Smooth muscle cell of the brain vasculature (primary cell): ENCODE measurements at regions not wholly inside any gene's neighbourhood (a gene's known extent, or its start where the extent isn't known, plus 50 kb on each side); places are given as distances from the start of the nearest gene placed in this dataset.
"Not testable (repeated sequence)": the region's sequence is repeated elsewhere in the genome, so short reads cannot be mapped to it uniquely, and the experiment has no call there.

Experiments used
- DNase-seq: peaks from one replicate; pipeline ENCODE4 v3.0.0-alpha.2; 2012; ENCODE audit warnings: low read depth, low spot score

- not testable (repeated sequence) for DNase-seq
Observed at GRCh38 chr15:59786466-59786865, 97.3 kb upstream of the BNIP2 start.

DNA sequence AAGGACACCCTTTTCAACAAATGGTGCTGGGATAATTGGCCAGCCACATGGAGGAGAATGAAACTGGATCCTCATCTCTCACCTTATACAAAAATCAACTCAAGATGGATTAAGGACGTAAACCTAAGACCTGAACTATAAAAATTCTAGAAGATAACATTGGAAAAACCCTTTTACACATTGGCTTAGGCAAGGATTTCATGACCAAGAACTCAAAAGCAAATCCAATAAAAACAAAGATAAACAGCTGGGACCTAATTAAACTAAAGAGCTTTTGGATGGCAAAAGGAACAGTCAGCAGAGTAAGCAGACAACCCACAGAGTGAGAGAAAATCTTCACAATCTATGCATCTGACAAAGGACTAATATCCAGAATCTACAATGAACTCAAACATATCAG lies 96.9 kb upstream of the BNIP2 start:
- not testable (repeated sequence) for DNase-seq

DNA sequence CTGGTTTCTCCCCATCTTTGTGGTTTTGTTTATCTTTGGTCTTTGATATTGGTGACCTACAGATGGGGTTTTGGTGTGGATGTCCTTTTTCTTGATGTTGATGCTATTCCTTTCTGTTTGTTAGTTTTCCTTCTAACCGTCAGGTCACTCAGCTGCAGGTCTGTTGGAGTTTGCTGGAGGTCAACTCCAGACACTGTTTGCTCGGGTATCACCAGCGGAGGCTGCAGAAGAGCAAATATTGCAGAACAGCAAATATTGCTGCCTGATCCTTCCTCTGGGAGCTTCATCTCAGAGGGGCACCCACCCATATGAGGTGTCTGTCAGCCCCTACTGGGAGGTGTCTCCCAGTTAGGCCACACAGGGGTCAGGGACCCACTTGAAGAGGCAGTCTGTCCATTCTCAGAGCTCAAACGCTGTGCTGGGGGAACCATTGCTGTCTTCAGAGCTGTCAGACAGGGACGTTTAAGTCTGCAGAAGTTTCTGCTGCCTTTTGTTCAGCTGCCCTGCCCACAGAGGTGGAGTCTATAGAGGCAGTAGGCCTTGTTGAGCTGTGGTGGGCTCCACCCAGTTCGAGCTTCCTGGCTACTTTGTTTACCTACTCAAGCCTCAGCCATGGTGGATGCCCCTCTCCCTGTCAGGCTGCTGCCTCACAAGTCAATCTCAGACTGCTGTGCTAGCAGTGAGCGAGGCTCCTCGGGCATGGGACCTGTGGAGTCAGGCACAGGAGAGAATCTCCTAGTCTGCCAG lies 94.8 kb upstream of the BNIP2 start:
- DNase-seq, result not testable (repeated sequence)

- DNase-seq, result no peak
Observed at GRCh38 chr15:59779110-59779509, 90.0 kb upstream of the BNIP2 start.

- DNase-seq, result no peak
Observed at GRCh38 chr15:59764775-59765174, 75.7 kb upstream of the BNIP2 start.

- no peak for DNase-seq
Observed at GRCh38 chr15:59762558-59762957, 73.4 kb upstream of the BNIP2 start.

- not testable (repeated sequence) for DNase-seq
Observed at GRCh38 chr15:59760256-59760655, 71.1 kb upstream of the BNIP2 start.

- DNase-seq, result no peak
Observed at GRCh38 chr15:59751552-59752413, 62.7 kb upstream of the BNIP2 start.

DNA sequence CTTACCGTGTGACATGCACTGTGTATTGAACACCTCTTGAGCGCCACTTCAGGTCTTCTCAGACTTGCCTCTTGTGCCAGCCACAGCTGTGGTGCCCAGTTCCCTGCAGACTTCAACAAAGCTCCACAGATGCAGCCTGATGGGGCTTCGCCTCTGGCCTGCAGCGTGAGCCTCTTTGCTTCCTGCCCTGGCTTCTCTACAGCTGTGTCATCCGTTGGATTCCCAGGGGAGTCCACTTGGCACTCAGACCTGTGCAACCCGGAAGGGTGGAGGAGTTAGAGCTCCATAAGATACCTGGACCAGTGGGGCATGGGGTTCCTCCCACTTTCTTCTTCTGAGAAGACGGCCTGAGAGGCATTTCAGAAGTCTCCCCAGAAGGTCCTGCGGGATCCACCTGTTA lies 57.7 kb upstream of the BNIP2 start:
- no peak for DNase-seq

DNA sequence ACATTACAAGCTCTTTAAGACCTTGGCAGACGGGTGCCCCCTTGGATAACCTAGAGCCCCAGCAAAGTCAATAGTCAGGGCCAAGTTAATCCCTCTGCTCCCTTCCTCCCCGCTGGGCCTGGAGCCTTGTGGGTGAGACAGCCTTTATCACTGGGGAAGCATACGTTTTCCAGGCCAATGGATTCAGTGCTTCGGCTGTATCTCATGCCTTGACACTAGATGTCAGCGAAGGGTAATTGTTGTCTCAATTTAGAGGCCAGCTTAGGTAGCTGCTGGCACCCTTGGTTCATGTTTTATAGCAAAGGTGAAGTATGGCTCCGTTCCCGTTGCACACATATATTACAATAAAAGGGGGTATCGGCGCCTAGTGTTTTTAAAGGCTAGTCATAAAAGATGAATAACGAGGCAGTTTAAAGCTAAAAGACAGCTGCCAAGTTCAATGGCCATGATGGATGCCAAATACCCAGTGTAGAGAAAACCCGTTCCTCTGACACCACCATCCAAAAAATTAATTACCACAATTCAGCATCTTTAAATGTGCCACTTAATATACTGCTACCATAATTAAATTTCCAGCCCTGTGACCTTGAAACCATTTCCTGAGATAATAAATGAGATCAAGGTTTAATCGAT lies 52.3 kb upstream of the BNIP2 start:
- no peak for DNase-seq

DNA sequence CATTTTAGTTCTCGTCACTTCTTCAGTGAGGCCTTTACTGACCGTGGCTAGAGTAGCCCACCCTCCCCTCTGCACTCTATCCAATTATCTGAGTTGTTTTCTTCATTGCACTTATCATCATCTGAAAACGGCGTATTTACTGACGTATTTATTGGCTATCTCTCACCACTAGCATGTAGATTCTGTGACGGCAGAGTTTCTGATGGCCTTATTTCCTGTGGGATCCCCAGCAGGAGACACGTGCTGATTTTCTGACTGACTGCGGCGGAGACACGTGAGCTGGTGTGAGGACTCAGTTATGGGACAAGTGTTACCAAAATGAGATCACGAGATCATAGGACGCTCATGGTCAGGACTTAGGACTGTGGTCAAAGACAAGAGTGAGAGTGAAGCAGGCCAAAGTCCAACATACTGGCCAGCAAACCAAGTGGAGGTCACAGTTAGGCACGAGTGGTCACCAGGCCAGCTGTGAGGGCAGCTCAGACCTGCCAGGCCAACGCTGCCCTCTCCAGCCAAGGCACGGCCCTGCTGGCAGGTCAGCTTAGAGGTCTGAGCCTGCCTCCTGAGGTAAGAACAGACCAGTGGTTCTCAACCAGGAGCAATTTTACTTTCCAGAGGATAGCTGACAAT lies 50.6 kb upstream of the BNIP2 start:
- no peak for DNase-seq
